HL-60 (cell line): ENCODE measurements at regions not wholly inside any gene's neighbourhood (a gene's known extent, or its start where the extent isn't known, plus 50 kb on each side); places are given as distances from the start of the nearest gene placed in this dataset.

Experiments used
- DNase-seq, 2 experiments: peaks; one replicate each; pipeline ENCODE4 v3.0.0-alpha.2; 2010 to 2020; ENCODE audit warnings: low read depth in 1 of 2, low spot score in 1 of 2
- H3K27ac ChIP-seq: fragments of 250-450 bp; sonication (Bioruptor Pico); replicated peaks from 2 replicates; pipeline ENCODE4 v1.5.1; 2020; ENCODE audit warnings: mild to moderate bottlenecking, moderate library complexity
- H3K27me3 ChIP-seq: fragments of 250-450 bp; sonication (Bioruptor Pico); 2 replicates; pipeline ENCODE4 v1.5.1; 2021; ENCODE audit warnings: mild to moderate bottlenecking, moderate library complexity; ENCODE audit not compliant: insufficient read depth, poor library complexity, severe bottlenecking
- H3K4me3 ChIP-seq: replicated peaks from 2 replicates; pipeline ENCODE4 v1.5.1; 2011; ENCODE audit warnings: mild to moderate bottlenecking, control low read depth, low read length; ENCODE audit not compliant: insufficient read depth
- CTCF ChIP-seq: IDR thresholded peaks from one replicate; pipeline ENCODE4 v1.5.1; 2011; ENCODE audit warnings: low read length, control low read depth, inconsistent platforms; ENCODE audit not compliant: insufficient read depth
- GABPA ChIP-seq: IDR thresholded peaks from 2 replicates; pipeline ENCODE4 v1.6.1; 2012; ENCODE audit warnings: low read depth
- POLR2AphosphoS5 ChIP-seq: IDR thresholded peaks from 2 replicates; pipeline ENCODE4 v1.6.1; 2012; ENCODE audit warnings: low read depth
- REST ChIP-seq: IDR thresholded peaks from 2 replicates; pipeline ENCODE4 v1.6.1; 2012; ENCODE audit warnings: low read depth; ENCODE audit not compliant: insufficient replicate concordance
- SPI1 ChIP-seq: IDR thresholded peaks from 2 replicates; pipeline ENCODE4 v1.6.1; 2012; ENCODE audit warnings: low read depth, mild to moderate bottlenecking, borderline replicate concordance

GRCh38 chr11:97078443-97078842 lies 688.6 kb downstream of the JRKL start:
- no peak overlapping the region for H3K27ac ChIP-seq
- no peaks in the 10 kb centered on the region for H3K27me3 ChIP-seq
- DNase-seq: no peak
- no peak overlapping the region for H3K4me3 ChIP-seq
- TF ChIP-seq POLR2AphosphoS5 (no peak), CTCF (no peak), REST (no peak), GABPA (no peak), SPI1 (no peak)

- TF ChIP-seq POLR2AphosphoS5 (no peak), SPI1 (no peak), REST (no peak), CTCF (no peak), GABPA (no peak)
- H3K27me3 ChIP-seq: no peaks in the 10 kb centered on the region
- no peak overlapping the region for H3K4me3 ChIP-seq
- no peak overlapping the region for H3K27ac ChIP-seq
- DNase-seq: no peak
Measured at GRCh38 chr11:97079244-97079643, 689.4 kb downstream of the JRKL start.

GRCh38 chr11:97087419-97087818 lies 697.6 kb downstream of the JRKL start:
- no peak overlapping the region for H3K4me3 ChIP-seq
- no peak overlapping the region for H3K27ac ChIP-seq
- TF ChIP-seq SPI1 (no peak), REST (no peak), GABPA (no peak), POLR2AphosphoS5 (no peak), CTCF (no peak)

More at GRCh38 chr11:97087419-97087818, 697.6 kb downstream of the JRKL start:
- no peaks in the 10 kb centered on the region for H3K27me3 ChIP-seq
- no peak for DNase-seq
